GM21367 (cell line): ENCODE measurements at regions not wholly inside any gene's neighbourhood (a gene's known extent, or its start where the extent isn't known, plus 50 kb on each side); places are given as distances from the start of the nearest gene placed in this dataset.
A peak's percentile ranks its signal among the peaks of the same experiment; 100 is the strongest.

Experiments
- ATAC-seq: cut with Tn5 transposase; IDR thresholded peaks from one replicate; pipeline ENCODE4 v1.9.1; 2021; ENCODE audit not compliant: unreplicated experiment

- ATAC-seq, result no peak
These were observed 95.1 kb downstream of the FASLG start for GRCh38 chr1:172753964-172754363.

- ATAC-seq, result no peak
These were observed 95.7 kb downstream of the FASLG start for GRCh38 chr1:172754609-172755008.

- no peak for ATAC-seq
These were observed 96.2 kb downstream of the FASLG start for GRCh38 chr1:172755099-172755498.

GRCh38 chr1:172756024-172756423 lies 97.1 kb downstream of the FASLG start:
- ATAC-seq, result no peak

GRCh38 chr1:172758259-172758658 lies 99.4 kb downstream of the FASLG start:
- no peak for ATAC-seq

- ATAC-seq, result no peak
These were observed 101.2 kb downstream of the FASLG start for GRCh38 chr1:172760121-172760520.

GRCh38 chr1:172761581-172762486 lies 102.9 kb downstream of the FASLG start:
- ATAC-seq, result no peak

- no peak for ATAC-seq
These were observed 104.2 kb downstream of the FASLG start for GRCh38 chr1:172763057-172763456.

GRCh38 chr1:172764378-172764777 lies 105.5 kb downstream of the FASLG start:
- no peak for ATAC-seq

- no peak for ATAC-seq
These were observed 107.6 kb downstream of the FASLG start for GRCh38 chr1:172766462-172766861.

GRCh38 chr1:172770071-172770470 lies 111.2 kb downstream of the FASLG start:
- no peak for ATAC-seq

GRCh38 chr1:172774561-172774960 lies 115.7 kb downstream of the FASLG start:
- ATAC-seq, result no peak

GRCh38 chr1:172775606-172776005 lies 116.7 kb downstream of the FASLG start:
- ATAC-seq, result no peak

- no peak for ATAC-seq
These were observed 117.2 kb downstream of the FASLG start for GRCh38 chr1:172776071-172776470.

- no peak for ATAC-seq
These were observed 118.9 kb downstream of the FASLG start for GRCh38 chr1:172777767-172778166.

GRCh38 chr1:172778456-172779455 lies 119.9 kb downstream of the FASLG start:
- peak; percentile 48 for ATAC-seq

GRCh38 chr1:172779491-172779890 lies 120.6 kb downstream of the FASLG start:
- ATAC-seq, result no peak

GRCh38 chr1:172781513-172782140 lies 122.7 kb downstream of the FASLG start:
- peak; percentile 87 for ATAC-seq

- ATAC-seq, result no peak
These were observed 130.9 kb downstream of the FASLG start for GRCh38 chr1:172789840-172790239.

- no peak for ATAC-seq
These were observed 131.3 kb downstream of the FASLG start for GRCh38 chr1:172790245-172790644.

- no peak for ATAC-seq
These were observed 134.9 kb downstream of the FASLG start for GRCh38 chr1:172793823-172794222.
